PC-9 (cell line): ENCODE measurements at regions not wholly inside any gene's neighbourhood (a gene's known extent, or its start where the extent isn't known, plus 50 kb on each side); places are given as distances from the start of the nearest gene placed in this dataset.
"Not testable (repeated sequence)": the region's sequence is repeated elsewhere in the genome, so short reads cannot be mapped to it uniquely, and the experiment has no call there.

ENCODE experiments used
- BruUV-seq: library from RNA; stranded (reverse); fragments of 400-500 nt; replicated peaks from 2 replicates; lab custom pipeline; 2021; lab: Mats Ljungman, UMichigan
- CTCF ChIA-PET: fragments of 300-600 bp; sonication (Branson Sonifier 250); formaldehyde crosslinking; loops from one replicate; lab custom pipeline; 2022; ENCODE audit warnings: antibody characterized with exemption; lab: Charles Lee
- POLR2A ChIA-PET: fragments of 300-600 bp; sonication (Branson Sonifier 250); formaldehyde crosslinking; loops from one replicate; lab custom pipeline; 2022; ENCODE audit warnings: antibody characterized with exemption; ENCODE audit not compliant: unreplicated experiment; lab: Charles Lee
- DNase-seq, 2 experiments: peaks; one replicate each; pipeline versions ENCODE4 v3.0.0 to v3.0.0-alpha.2; 2015 to 2022; ENCODE audit warnings: mixed read lengths in 1 of 2
- H2AFZ ChIP-seq: fragments of 200-600 bp; sonication (generic); 2 replicates; pipeline ENCODE4 v1.8.1; 2017; ENCODE audit warnings: antibody characterized with exemption
- H3F3A ChIP-seq: fragments of 200-600 bp; sonication (generic); 2 replicates; pipeline ENCODE4 v1.8.1; 2017; ENCODE audit warnings: antibody characterized with exemption, mild to moderate bottlenecking, low read depth; ENCODE audit not compliant: insufficient read depth
- H3K27ac ChIP-seq: fragments of 200-600 bp; sonication (generic); 2 replicates; pipeline ENCODE4 v1.6.1; 2016; ENCODE audit warnings: mixed run types
- H3K27me3 ChIP-seq: fragments of 200-600 bp; sonication (generic); 2 replicates; pipeline ENCODE4 v1.6.1; 2016; ENCODE audit warnings: low read depth, mixed run types; ENCODE audit not compliant: insufficient read depth
- H3K36me3 ChIP-seq: fragments of 200-600 bp; sonication (generic); 2 replicates; pipeline ENCODE4 v1.6.1; 2016; ENCODE audit warnings: low read depth, mixed run types
- H3K4me1 ChIP-seq: fragments of 200-600 bp; sonication (generic); replicated peaks from 2 replicates; pipeline ENCODE4 v1.6.1; 2016; ENCODE audit warnings: mixed run types; ENCODE audit not compliant: insufficient read depth
- H3K4me2 ChIP-seq: fragments of 200-600 bp; sonication (generic); 2 replicates; pipeline ENCODE4 v1.6.1; 2017; ENCODE audit warnings: mixed run types
- H3K4me3 ChIP-seq: fragments of 200-600 bp; sonication (generic); 2 replicates; pipeline ENCODE4 v1.6.1; 2016; ENCODE audit warnings: mixed run types
- H3K79me2 ChIP-seq: fragments of 200-600 bp; sonication (generic); 2 replicates; pipeline ENCODE4 v1.6.1; 2017; ENCODE audit warnings: low read depth, mixed run types
- H3K9me2 ChIP-seq: fragments of 200-600 bp; sonication (generic); 2 replicates; pipeline ENCODE4 v1.8.1; 2017; ENCODE audit warnings: mild to moderate bottlenecking; ENCODE audit not compliant: insufficient read depth
- H3K9me3 ChIP-seq: fragments of 200-600 bp; sonication (generic); 2 replicates; pipeline ENCODE4 v1.8.1; 2016; ENCODE audit warnings: low read depth; ENCODE audit not compliant: insufficient read depth
- H4K20me1 ChIP-seq: fragments of 200-600 bp; sonication (generic); 2 replicates; pipeline ENCODE4 v1.8.1; 2017; ENCODE audit not compliant: insufficient read depth
- EZH2 ChIP-seq: fragments of 200-600 bp; sonication (generic); IDR thresholded peaks from 2 replicates; pipeline ENCODE4 v1.8.0; 2017; ENCODE audit warnings: antibody characterized with exemption, low read depth
- intact Hi-C: fragments of 100-400 bp; cut with micrococcal nuclease; formaldehyde crosslinking; loops from one replicate; pipeline ENCODE4 v1.10.0; 2022; ENCODE audit not compliant: unreplicated experiment
- TF ChIP-seq, protein P1 (sequence below): fragments of 200-600 bp; sonication (generic); conservative IDR thresholded peaks from 2 replicates; pipeline ENCODE4 v1.6.1; 2017; ENCODE audit warnings: mixed run types, antibody characterized with exemption, mild to moderate bottlenecking, moderate library complexity

DNA sequence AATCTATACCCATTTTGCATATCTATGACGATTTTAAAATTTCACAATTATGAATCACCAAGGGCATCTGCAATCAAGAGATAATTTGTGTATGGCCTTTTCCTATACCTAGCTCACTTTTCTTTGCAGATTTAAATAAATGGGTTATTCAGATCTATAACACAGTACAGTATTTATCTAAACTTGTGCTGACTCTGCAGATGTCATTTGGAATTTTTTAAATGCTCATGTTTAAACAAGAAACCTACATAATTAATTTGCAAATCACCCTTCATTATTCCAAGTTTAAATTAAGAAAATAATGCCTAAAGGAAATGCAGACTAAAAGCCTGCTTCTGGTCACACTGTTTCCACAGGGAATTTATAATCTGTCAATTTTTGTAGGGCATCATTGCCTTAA lies 284.2 kb downstream of the SI start:
- POLR2A ChIA-PET, result no interaction called here
- no peaks in the 10 kb centered on the region for H3K27me3 ChIP-seq
- CTCF ChIA-PET, result no interaction called here

DNA sequence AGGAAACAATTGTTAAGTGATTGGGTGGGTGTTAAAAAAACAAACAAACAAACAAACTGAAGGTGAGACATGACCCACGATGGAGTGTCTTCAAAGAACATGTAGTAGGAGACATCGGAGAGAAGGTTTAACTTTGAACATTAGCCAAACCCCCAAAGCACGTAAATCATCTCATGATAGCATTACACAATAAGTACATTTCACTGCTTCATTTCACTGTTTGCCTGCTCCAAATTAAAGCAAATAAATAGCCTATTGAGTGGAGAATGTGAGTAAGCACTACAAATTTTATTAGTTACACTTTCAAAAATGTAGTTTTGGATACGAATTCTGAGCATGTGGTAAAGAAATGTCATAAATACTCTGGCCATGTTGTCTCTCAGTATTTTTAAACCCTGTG lies 287.0 kb downstream of the SI start:
- no TSS peak for BruUV-seq
- no peaks in the 10 kb centered on the region for H3K9me3 ChIP-seq
- no peak overlapping the region for H3K4me2 ChIP-seq
- DNase-seq, result no peak
- no peak overlapping the region for H3K27ac ChIP-seq
- ChIA-PET CTCF (no interaction called here), POLR2A (no interaction called here)
- H3K27me3 ChIP-seq, result no peaks in the 10 kb centered on the region
- no peaks in the 10 kb centered on the region for H3K79me2 ChIP-seq
- no peak overlapping the region for H3K4me3 ChIP-seq
- intact Hi-C loops, result no loop called here
- H2AFZ ChIP-seq, result no peak overlapping the region
- H4K20me1 ChIP-seq, result no peaks in the 10 kb centered on the region
- no peaks in the 10 kb centered on the region; the same call in 1 of the 2 replicates for H3K9me2 ChIP-seq
- TF ChIP-seq, protein P1, sequence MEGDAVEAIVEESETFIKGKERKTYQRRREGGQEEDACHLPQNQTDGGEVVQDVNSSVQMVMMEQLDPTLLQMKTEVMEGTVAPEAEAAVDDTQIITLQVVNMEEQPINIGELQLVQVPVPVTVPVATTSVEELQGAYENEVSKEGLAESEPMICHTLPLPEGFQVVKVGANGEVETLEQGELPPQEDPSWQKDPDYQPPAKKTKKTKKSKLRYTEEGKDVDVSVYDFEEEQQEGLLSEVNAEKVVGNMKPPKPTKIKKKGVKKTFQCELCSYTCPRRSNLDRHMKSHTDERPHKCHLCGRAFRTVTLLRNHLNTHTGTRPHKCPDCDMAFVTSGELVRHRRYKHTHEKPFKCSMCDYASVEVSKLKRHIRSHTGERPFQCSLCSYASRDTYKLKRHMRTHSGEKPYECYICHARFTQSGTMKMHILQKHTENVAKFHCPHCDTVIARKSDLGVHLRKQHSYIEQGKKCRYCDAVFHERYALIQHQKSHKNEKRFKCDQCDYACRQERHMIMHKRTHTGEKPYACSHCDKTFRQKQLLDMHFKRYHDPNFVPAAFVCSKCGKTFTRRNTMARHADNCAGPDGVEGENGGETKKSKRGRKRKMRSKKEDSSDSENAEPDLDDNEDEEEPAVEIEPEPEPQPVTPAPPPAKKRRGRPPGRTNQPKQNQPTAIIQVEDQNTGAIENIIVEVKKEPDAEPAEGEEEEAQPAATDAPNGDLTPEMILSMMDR, result no peak
- TF ChIP-seq EZH2, result no peak
- H3F3A ChIP-seq, result no peaks in the 10 kb centered on the region
- H3K4me1 ChIP-seq, result no peaks in the 10 kb centered on the region
- H3K36me3 ChIP-seq, result no peaks in the 10 kb centered on the region

More for the DNA sequence above, 284.2 kb downstream of the SI start:
- no peaks in the 10 kb centered on the region for H4K20me1 ChIP-seq
- H3K4me1 ChIP-seq, result no peaks in the 10 kb centered on the region
- no peaks in the 10 kb centered on the region for H3K79me2 ChIP-seq
- H3K4me3 ChIP-seq, result no peak overlapping the region
- H3K4me2 ChIP-seq, result no peak overlapping the region
- H3K27ac ChIP-seq, result no peak overlapping the region
- no peak for DNase-seq
- H3K9me3 ChIP-seq, result no peaks in the 10 kb centered on the region
- no peak for TF ChIP-seq EZH2
- TF ChIP-seq, protein P1, result no peak
- no peaks in the 10 kb centered on the region; the same call in 1 of the 2 replicates for H3K9me2 ChIP-seq
- no TSS peak for BruUV-seq
- no peaks in the 10 kb centered on the region for H3F3A ChIP-seq
- H2AFZ ChIP-seq, result no peak overlapping the region
- H3K36me3 ChIP-seq, result no peaks in the 10 kb centered on the region
- intact Hi-C loops, result no loop called here

DNA sequence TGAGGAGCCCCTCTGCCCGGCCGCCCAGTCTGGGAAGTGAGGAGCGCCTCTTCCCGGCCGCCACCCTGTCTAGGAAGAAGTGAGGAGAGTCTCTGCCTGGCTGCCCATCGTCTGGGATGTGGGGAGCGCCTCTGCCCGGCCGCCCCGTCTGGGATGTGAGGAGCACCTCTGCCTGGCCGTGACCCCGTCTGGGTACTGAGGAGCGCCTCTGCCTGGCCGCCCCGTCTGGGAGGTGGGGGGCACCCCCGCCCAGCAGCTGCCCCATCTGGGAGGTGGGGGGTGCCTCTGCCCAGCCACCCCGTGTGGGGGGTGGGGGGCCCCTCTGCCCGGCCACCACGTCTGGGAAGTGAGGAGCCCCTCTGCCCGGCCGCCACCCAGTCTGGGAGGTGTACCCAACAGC lies 293.9 kb downstream of the SI start:
- intact Hi-C loops, CTCF ChIA-PET: not testable (repeated sequence)

DNA sequence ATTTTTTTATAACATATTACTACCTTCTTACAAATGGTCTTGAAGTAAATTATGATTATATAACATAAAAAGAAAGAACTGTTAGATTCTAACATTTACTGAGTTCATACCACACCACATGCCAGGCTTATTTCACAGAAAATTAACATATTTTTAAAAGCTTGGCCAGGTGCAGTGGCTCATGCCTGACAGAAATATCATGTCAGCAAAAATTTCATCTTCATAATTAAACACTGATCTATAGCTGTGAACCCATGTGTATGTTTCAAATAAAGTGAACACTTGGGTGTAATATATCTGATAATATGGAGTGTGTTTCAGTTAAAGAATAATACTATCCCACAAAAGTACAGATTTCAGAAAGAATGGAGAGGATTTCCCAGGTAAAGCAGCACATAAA lies 296.5 kb downstream of the SI start:
- TF ChIP-seq EZH2, result no peak
- no peaks in the 10 kb centered on the region for H3K27me3 ChIP-seq
- H3F3A ChIP-seq, result no peaks in the 10 kb centered on the region
- H2AFZ ChIP-seq, result no peak overlapping the region
- H4K20me1 ChIP-seq, result no peaks in the 10 kb centered on the region
- H3K79me2 ChIP-seq, result no peaks in the 10 kb centered on the region
- H3K36me3 ChIP-seq, result no peaks in the 10 kb centered on the region
- H3K9me3 ChIP-seq, result no peaks in the 10 kb centered on the region
- no peak overlapping the region for H3K4me2 ChIP-seq
- no TSS peak for BruUV-seq
- intact Hi-C loops, result no loop called here
- H3K4me3 ChIP-seq, result no peak overlapping the region
- H3K9me2 ChIP-seq, result no peaks in the 10 kb centered on the region
- no peaks in the 10 kb centered on the region for H3K4me1 ChIP-seq
- no peak for DNase-seq
- H3K27ac ChIP-seq, result no peak overlapping the region
- POLR2A ChIA-PET, result no interaction called here
- CTCF ChIA-PET, result no interaction called here

More for the DNA sequence above, 293.9 kb downstream of the SI start:
- H3K27ac ChIP-seq, H3K4me2 ChIP-seq, H3F3A ChIP-seq, DNase-seq, H3K9me3 ChIP-seq, H3K27me3 ChIP-seq, H3K9me2 ChIP-seq, POLR2A ChIA-PET, H3K4me1 ChIP-seq, H3K4me3 ChIP-seq, BruUV-seq, H3K79me2 ChIP-seq, H4K20me1 ChIP-seq, H3K36me3 ChIP-seq, H2AFZ ChIP-seq: not testable (repeated sequence)
